Transverse colon (tissue), 4 donors: ENCODE measurements at regions not wholly inside any gene's neighbourhood (a gene's known extent, or its start where the extent isn't known, plus 50 kb on each side); places are given as distances from the start of the nearest gene placed in this dataset.
"Not testable (repeated sequence)": the region's sequence is repeated elsewhere in the genome, so short reads cannot be mapped to it uniquely, and the experiment has no call there.

ENCODE experiments used
- DNase-seq: peaks from one replicate; pipeline ENCODE4 v3.0.0-alpha.2; 2019
- H3K27ac ChIP-seq, 4 donors: fragments of 200-600 bp; sonication (generic); 2 replicates each; pipeline ENCODE4 v1.5.1; 2016 to 2018; ENCODE audit warnings: inconsistent platforms in 4 of 4
- H3K27me3 ChIP-seq: fragments of 200-600 bp; sonication (generic); 2 replicates; pipeline ENCODE4 v1.5.1; 2017; ENCODE audit warnings: inconsistent platforms
- H3K36me3 ChIP-seq, 4 donors: fragments of 200-600 bp; sonication (generic); 2 replicates each; pipeline ENCODE4 v1.5.1; 2017 to 2019; ENCODE audit warnings: inconsistent platforms in 4 of 4
- H3K4me1 ChIP-seq, 4 donors: fragments of 200-600 bp; sonication (generic); 2 replicates each; pipeline ENCODE4 v1.5.1; 2017 to 2020; ENCODE audit warnings: inconsistent platforms in 4 of 4
- H3K4me3 ChIP-seq, 4 donors: fragments of 200-600 bp; sonication (generic); 1 replicate in 1 of 4; 2 replicates in 3 of 4; pipeline versions ENCODE4 v1.5.1 to v1.6.1; 2017 to 2019; ENCODE audit warnings: inconsistent platforms in 4 of 4
- H3K9me3 ChIP-seq, 2 donors: fragments of 200-600 bp; sonication (generic); 2 replicates each; pipeline ENCODE4 v1.5.1; 2017 to 2019; ENCODE audit warnings: inconsistent platforms in 2 of 2
- CTCF ChIP-seq, 5 experiments: fragments of 200-600 bp in 3 of 5; fragments of 450-650 bp in 2 of 5; sonication (generic) in 3 of 5; IDR thresholded peaks; 1 replicate in 2 of 5; 2 replicates in 3 of 5; pipeline ENCODE4 v1.5.1; 2016 to 2017; ENCODE audit warnings: antibody characterized with exemption in 5 of 5, inconsistent platforms in 3 of 5, mild to moderate bottlenecking in 2 of 5, moderate library complexity in 1 of 5
- EP300 ChIP-seq: sonication (generic); formaldehyde crosslinking; IDR thresholded peaks from one replicate; pipeline ENCODE4 v1.6.1; 2017; ENCODE audit warnings: antibody characterized with exemption, low read depth
- POLR2A ChIP-seq: fragments of 450-650 bp; IDR thresholded peaks from one replicate; pipeline ENCODE4 v1.6.1; 2016; ENCODE audit warnings: antibody characterized with exemption, mild to moderate bottlenecking, moderate library complexity
- POLR2AphosphoS5 ChIP-seq, 3 donors: sonication (generic); formaldehyde crosslinking; IDR thresholded peaks; one replicate each; pipeline ENCODE4 v1.6.1; 2016; ENCODE audit warnings: antibody characterized with exemption in 3 of 3
- WGBS, 2 donors: methylation state at CpG; one replicate each; pipeline ENCODE4 v1.1.5; 2018; ENCODE audit warnings: low coverage in 1 of 2; 5-methylcytosine and 5-hydroxymethylcytosine counted together
- in situ Hi-C, 4 donors: fragments of 200-750 bp; cut with MboI; loops; one replicate each; pipeline versions ENCODE4 v1.15.0 to v1.15.1; 2017; ENCODE audit warnings: low sequenced_read_pairs in 3 of 4, low pct_ligation_motif_present in 1 of 4, low pct_unique_long_range_greater_than_20kb in 1 of 4
- intact Hi-C: fragments of 100-400 bp; cut with DNase I; formaldehyde crosslinking; loops from one replicate; pipeline ENCODE4 v1.15.1; 2023; ENCODE audit warnings: low total_unique reads

DNA sequence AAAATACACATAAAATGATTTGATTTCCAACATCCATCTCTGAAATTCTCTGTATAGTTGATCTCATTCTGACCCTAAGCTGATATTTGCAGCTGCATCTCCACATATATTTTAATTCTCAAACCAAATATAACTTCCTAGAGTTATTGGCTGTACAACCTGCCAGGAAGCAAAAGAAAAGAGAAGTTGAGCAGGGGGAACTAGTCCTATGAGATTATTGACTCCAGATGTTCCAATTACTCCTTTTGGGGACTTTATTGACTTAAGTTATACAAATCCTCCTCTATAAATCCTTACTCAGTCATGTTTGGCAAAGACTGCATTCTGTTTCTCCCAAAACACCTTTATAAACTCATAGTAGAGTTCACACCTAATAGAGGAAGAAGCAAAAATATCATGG lies 599.4 kb upstream of the ANKRD30A start:
- H3K27me3 ChIP-seq = no peaks in the 10 kb centered on the region
- DNase-seq = no peak
- no peaks in the 10 kb centered on the region for H3K4me1 ChIP-seq
- H3K9me3 ChIP-seq = peaks cover 8 to 9% of the 10 kb centered on the region in 2 donors
- no peak overlapping the region for H3K27ac ChIP-seq
- H3K4me3 ChIP-seq = no peak overlapping the region
- TF ChIP-seq EP300 (no peak), CTCF (IDR thresholded peaks at IDR 0.05) (no peak), POLR2A (no peak), POLR2AphosphoS5 (IDR thresholded peaks at IDR 0.05) (no peak)
- H3K36me3 ChIP-seq = no peaks in the 10 kb centered on the region
- intact Hi-C loops = no loop called here
- in situ Hi-C loops = no loop called here

DNA sequence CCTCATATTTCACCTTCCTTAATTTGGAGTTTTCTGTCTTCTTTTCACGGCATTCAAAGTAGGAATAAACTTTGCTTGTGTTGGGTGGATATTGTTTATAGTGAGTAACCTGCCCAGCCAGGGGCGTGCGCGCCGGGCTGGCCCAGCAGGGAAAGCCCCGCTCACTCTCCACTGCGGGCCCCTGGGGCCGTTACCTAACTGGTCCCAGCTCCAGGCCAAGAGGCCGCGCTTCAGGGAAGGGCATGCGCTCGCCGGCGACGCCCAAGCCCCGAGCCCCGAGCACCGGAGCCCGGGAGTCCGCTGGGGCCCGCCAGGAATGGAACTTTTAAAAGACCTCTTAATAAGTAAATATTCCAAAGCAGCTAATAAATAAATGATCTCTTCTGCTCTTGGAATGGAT lies 601.3 kb upstream of the ANKRD30A start:
- H3K27ac ChIP-seq, H3K36me3 ChIP-seq, in situ Hi-C loops, DNase-seq, H3K4me1 ChIP-seq, H3K4me3 ChIP-seq, H3K9me3 ChIP-seq, H3K27me3 ChIP-seq, intact Hi-C loops: not testable (repeated sequence)
- WGBS, 2 donors = 93 to 97% methylated on average over 16 to 21 of the region's 21 CpGs

GRCh38 chr10:36519909-36520308 lies 605.5 kb upstream of the ANKRD30A start:
- intact Hi-C loops (no loop called here), in situ Hi-C loops (no loop called here)
- no peak for DNase-seq
- Histone ChIP-seq H3K9me3 (peaks cover 0 to 4% of the 10 kb centered on the region in 2 donors), H3K27ac (no peak overlapping the region), H3K4me1 (no peaks in the 10 kb centered on the region), H3K27me3 (no peaks in the 10 kb centered on the region), H3K4me3 (no peak overlapping the region), H3K36me3 (no peaks in the 10 kb centered on the region)
- TF ChIP-seq POLR2A (no peak), POLR2AphosphoS5 (IDR thresholded peaks at IDR 0.05) (no peak), EP300 (no peak), CTCF (IDR thresholded peaks at IDR 0.05) (no peak)
- whole genome bisulfite sequencing, 2 donors = 56 to 57% methylated on average over 1 of the region's 1 CpG

- TF ChIP-seq EP300 (no peak), POLR2A (no peak), CTCF (IDR thresholded peaks at IDR 0.05) (no peak), POLR2AphosphoS5 (IDR thresholded peaks at IDR 0.05) (no peak)
- no peak overlapping the region for H3K4me3 ChIP-seq
- H3K4me1 ChIP-seq = no peaks in the 10 kb centered on the region
- in situ Hi-C loops = no loop called here
- no peak for DNase-seq
- peaks cover 0 to 4% of the 10 kb centered on the region in 2 donors for H3K9me3 ChIP-seq
- intact Hi-C loops = no loop called here
- H3K27ac ChIP-seq = no peak overlapping the region
- no peaks in the 10 kb centered on the region for H3K36me3 ChIP-seq
- H3K27me3 ChIP-seq = no peaks in the 10 kb centered on the region
Observed at GRCh38 chr10:36516281-36516680, 609.1 kb upstream of the ANKRD30A start.

- Histone ChIP-seq H3K27ac (no peak overlapping the region), H3K36me3 (no peaks in the 10 kb centered on the region), H3K4me3 (no peak overlapping the region), H3K9me3 (peaks cover 0 to 4% of the 10 kb centered on the region in 2 donors), H3K27me3 (no peaks in the 10 kb centered on the region), H3K4me1 (no peaks in the 10 kb centered on the region)
- WGBS, 2 donors = 48% methylated on average over 2 of the region's 2 CpGs; no CpG with 5 or more reads in 1 of the 2 donors
- in situ Hi-C loops (no loop called here), intact Hi-C loops (no loop called here)
- no peak for TF ChIP-seq EP300
- no peak for TF ChIP-seq POLR2AphosphoS5 (IDR thresholded peaks at IDR 0.05)
- DNase-seq = no peak
Observed at GRCh38 chr10:36515319-36515718, 610.1 kb upstream of the ANKRD30A start.
